GM21529 (cell line): ENCODE measurements at regions not wholly inside any gene's neighbourhood (a gene's known extent, or its start where the extent isn't known, plus 50 kb on each side); places are given as distances from the start of the nearest gene placed in this dataset.
"Not testable (repeated sequence)": the region's sequence is repeated elsewhere in the genome, so short reads cannot be mapped to it uniquely, and the experiment has no call there.

Experiments used
- ATAC-seq: cut with Tn5 transposase; IDR thresholded peaks from one replicate; pipeline ENCODE4 v1.9.1; 2021; ENCODE audit not compliant: unreplicated experiment

GRCh38 chr13:65264066-65264465 is 1966.1 kb downstream of the PCDH9 start:
- ATAC-seq = no peak

DNA sequence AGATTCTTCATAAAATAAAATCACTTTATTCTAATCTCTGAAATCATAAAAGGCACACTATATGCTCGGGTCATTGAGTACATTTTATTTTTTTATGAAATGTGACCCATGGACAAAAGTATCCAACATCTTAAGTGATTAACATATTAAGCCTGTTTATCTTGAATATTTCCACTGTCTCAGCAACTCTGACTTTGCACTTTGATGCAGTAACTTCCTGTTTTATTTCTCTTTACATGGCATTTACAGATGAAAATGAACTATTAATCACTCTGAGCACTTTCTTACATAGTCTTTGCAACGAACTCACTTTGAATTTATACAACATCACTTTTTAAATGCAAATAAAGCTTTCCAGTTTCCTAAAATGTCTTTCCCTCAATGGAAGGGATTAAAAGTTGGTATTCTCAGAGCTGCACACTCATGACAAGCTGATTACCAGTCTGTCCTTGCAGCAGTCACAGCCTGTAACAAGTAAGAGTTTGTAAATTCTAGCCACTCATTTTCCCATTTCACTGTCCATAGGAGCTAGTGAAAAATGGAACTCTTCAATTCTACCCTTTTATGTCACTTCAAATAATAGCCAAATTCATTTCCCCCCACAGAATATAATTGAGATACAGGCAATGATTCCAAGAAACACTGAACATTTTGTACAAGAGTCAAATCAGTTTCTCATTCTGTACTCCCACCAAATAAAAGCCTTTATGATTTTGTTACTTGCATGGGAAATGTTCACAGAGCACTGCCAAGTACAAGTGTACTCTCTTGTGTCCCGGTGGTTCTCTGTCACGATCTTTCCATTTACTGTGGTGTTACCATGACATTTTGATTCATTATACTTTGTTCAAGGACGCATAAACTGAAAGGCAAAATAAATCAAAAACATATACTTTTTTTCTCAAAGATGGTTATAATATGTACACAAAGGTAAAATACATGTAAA is 1968.9 kb downstream of the PCDH9 start:
- ATAC-seq = no peak

GRCh38 chr13:65240773-65241172 is 1989.4 kb downstream of the PCDH9 start:
- no peak for ATAC-seq

GRCh38 chr13:65236841-65237418 is 1993.2 kb downstream of the PCDH9 start:
- ATAC-seq = no peak

DNA sequence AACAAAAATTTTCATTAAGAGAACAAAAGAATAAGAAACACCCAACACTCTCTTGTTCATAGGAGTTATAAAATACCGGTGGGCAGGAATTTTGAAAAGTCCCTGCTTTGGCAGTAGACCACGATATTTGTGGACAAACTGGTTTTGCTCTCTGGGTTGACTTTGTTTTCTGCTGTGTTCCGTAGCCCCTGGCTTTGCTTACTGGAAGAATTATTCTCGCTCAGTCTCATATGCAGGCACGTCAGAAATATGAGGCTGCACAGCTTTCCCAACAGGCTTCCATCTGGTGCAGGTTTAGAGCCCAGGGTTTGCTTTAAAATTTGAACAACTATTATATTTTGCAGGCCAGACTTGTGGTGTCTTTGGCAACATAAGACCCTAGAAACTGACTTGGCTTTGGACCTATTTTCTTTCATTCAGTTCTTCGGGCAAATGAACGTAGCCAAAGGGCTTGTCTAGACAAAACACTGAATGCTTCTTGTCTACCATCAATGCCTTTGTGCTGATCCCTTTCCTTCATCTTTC is 2012.6 kb downstream of the PCDH9 start:
- ATAC-seq = no peak

GRCh38 chr13:65202845-65203244 is 2027.3 kb downstream of the PCDH9 start:
- not testable (repeated sequence) for ATAC-seq

- no peak for ATAC-seq
These were observed 2041.4 kb downstream of the PCDH9 start for GRCh38 chr13:65188721-65189120.

GRCh38 chr13:65168026-65168425 is 2062.1 kb downstream of the PCDH9 start:
- ATAC-seq = no peak

DNA sequence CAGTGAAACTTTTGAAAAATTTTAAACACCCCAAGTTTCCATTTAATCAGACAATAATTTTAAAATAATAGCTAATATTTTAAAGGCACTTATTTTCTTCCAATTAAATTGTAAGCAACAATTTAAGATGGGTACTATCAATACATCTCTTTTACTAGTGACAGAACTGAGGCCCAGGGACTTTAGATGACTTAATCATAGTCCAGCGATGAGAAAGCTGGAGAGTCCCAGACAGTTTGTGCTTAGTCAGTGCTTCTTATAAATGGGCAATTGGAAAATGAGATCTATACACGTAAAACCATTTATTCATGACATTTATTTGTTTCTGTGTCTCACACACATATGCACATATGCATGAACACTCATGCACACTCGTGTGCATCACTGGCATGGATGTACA is 2063.5 kb downstream of the PCDH9 start:
- no peak for ATAC-seq

DNA sequence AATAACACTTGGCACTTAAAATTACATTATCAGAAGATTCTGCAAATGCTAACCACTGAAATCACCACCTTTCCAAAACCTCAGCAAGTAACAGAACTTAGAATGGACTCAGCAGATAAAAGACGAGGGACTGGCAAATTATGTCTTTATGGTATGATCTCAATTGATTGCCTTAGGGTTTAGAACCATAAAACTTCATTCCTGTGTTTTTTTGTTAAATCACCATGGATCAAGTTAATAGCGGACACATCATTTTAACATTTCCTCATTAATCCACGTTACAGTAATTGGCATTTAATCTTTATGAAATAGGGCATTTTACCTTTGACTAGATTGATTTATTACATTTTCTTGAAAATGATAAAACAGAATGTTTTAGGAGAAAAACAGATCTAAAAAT is 2070.3 kb downstream of the PCDH9 start:
- ATAC-seq = no peak

DNA sequence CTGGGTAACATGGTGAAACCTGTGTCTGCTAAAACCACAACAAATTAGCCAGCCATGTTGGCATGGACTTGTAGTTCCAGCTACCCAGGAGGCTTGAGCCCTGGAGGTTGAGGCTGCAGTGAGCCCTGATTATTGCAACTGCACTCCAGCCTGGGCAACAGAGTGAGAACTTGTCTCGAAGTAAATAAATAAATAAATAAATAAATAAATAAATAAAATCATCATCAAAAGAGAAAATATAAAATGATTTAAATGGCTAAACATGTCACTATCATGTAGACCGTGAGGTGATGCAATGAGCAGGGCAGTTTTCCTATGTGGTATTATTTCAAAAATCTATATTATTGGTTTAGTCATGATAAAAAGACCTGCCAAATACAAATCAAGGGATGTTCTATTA is 2074.3 kb downstream of the PCDH9 start:
- ATAC-seq = no peak

DNA sequence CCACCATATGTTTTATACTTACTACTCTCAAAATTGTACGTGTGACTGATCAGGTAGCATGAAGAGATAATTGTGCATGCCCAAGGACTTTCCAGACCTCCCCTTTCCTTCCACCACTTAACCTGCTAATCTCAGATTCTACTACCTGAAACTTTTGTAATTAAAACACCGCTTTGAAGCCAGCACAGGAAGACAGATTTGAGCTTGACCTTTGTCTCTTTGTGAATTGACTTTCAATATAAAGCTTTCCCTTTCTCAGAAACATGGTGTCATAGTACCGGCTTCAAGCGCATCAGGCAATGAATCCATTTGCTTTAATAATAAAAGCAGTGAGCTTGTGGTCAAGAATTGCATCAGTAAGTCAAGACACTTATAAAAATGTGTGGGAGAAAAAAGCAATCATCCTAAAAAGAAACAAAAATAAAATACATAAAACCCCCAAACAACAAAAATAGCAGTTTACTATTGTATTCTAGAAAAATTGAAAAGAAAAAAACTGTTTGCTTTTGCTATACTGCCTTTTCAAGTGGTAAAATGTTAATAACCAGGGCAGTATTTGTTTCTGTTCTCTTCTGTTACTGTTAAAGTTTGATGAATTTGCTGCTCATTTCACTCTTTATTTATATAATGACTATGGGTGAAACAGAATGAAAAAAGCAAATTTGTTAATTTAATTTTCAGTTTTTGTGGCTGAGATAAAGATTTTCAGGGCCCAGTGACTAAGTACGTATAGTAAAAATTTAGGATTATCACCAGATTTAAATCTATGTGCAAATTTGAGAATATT is 2075.3 kb downstream of the PCDH9 start:
- no peak for ATAC-seq

GRCh38 chr13:65149687-65150086 is 2080.4 kb downstream of the PCDH9 start:
- ATAC-seq = no peak

- no peak for ATAC-seq
These were observed 2086.2 kb downstream of the PCDH9 start for GRCh38 chr13:65143920-65144319.

DNA sequence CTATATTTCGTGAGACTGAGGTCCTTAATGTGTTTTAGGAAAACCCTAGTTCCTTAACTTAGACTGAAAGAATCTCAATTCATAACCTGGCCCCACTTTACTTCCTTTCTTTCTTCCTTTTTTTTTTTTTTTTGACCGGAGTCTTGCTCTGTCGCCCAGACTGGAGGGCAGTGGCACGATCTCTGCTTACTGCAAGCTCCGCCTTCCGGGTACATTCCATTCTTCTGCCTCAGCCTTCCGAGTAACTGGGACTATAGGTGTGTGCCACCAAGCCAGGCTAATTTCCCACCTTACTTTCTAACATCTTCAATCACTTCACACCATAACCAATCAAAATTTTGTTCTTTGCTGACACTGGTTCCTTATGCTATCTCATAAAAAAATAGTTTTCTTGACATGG is 2097.0 kb downstream of the PCDH9 start:
- no peak for ATAC-seq

GRCh38 chr13:65125236-65125635 is 2104.9 kb downstream of the PCDH9 start:
- no peak for ATAC-seq

- no peak for ATAC-seq
These were observed 2117.6 kb downstream of the PCDH9 start for GRCh38 chr13:65112531-65112941.

GRCh38 chr13:65112123-65112522 is 2118.0 kb downstream of the PCDH9 start:
- ATAC-seq = no peak

DNA sequence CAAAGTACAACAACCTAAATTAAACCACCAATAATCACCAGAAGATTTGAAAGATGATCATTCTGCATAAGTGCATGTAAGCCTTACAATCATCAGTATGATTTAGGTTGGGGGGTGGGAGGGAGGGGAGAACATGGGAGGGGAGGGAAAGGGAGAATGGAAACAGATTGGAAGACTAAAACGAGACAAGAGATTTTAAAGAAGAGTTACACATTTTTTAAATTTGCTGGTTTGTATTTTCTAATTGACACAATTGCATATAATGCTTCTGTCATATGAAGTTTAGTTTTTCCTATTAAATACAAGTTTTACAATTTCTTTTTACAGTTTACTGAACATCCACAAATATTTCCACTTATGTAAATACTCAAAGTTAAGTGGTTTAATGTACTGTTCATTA is 2118.9 kb downstream of the PCDH9 start:
- ATAC-seq = no peak

DNA sequence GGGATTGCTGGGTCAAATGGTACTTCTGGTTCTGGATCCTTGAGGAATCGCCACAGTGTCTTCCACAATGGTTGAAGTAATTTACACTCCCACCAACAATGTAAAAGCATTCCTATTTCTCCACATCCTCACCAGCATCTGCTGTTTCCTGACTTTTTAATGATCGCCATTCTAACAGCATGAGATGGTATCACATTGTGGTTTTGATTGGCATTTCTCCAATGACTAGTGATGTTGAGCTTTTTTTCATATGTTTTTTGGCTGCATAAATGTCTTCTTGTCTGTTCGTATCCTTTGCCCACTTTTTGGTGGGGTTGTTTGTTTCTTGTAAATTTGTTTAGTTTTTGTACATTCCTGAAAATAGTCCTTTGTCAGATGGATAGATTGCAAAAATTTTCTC is 2125.7 kb downstream of the PCDH9 start:
- ATAC-seq = not testable (repeated sequence)

- ATAC-seq = no peak
These were observed 2126.8 kb downstream of the PCDH9 start for GRCh38 chr13:65103351-65103750.
